ENCODE measurements at regions not wholly inside any gene's neighbourhood (a gene's known extent, or its start where the extent isn't known, plus 50 kb on each side); places are given as distances from the start of the nearest gene placed in this dataset.

- H3K79me2 ChIP-seq (ENCODE audit: insufficient read depth) = no peaks in the 10 kb centered on the region
- H3K9me2 ChIP-seq = no peaks in the 10 kb centered on the region
- POLR2A ChIA-PET = no interaction called here
- TF ChIP-seq NRF1 (IDR thresholded peaks at IDR 0.05; ENCODE audit: low read depth, low read length) (no peak), CHD2 (IDR thresholded peaks at IDR 0.05; ENCODE audit: low read length, partially characterized antibody) (no peak), USF2 (IDR thresholded peaks at IDR 0.05; ENCODE audit: borderline replicate concordance, low read depth, low read length) (no peak), TCF12 (IDR thresholded peaks at IDR 0.05) (no peak), IRF3 (IDR thresholded peaks at IDR 0.05; ENCODE audit: low read depth, low read length) (no peak), GATA2 (CRISPR knock-in tag; IDR thresholded peaks at IDR 0.05) (no peak), ZBTB33 (IDR thresholded peaks at IDR 0.05; ENCODE audit: borderline replicate concordance, low read depth) (no peak), FOXM1 (IDR thresholded peaks at IDR 0.05; ENCODE audit: low read depth) (no peak), FOXJ3 (CRISPR knock-in tag; IDR thresholded peaks at IDR 0.05) (no peak), NFIC (IDR thresholded peaks at IDR 0.05; ENCODE audit: borderline replicate concordance) (no peak), CTCF (IDR thresholded peaks at IDR 0.05) (no peak), MAX (IDR thresholded peaks at IDR 0.05; ENCODE audit: low read depth) (no peak), PBX3 (IDR thresholded peaks at IDR 0.05) (no peak), TEAD4 (IDR thresholded peaks at IDR 0.05; ENCODE audit: borderline replicate concordance, insufficient read depth) (no peak), SIN3A (IDR thresholded peaks at IDR 0.05; ENCODE audit: borderline replicate concordance, low read depth, low read length) (no peak), EP300 (IDR thresholded peaks at IDR 0.05; ENCODE audit: borderline replicate concordance in 1 of 2, low read depth in 1 of 2, low read length in 1 of 2) (no peak), RXRA (IDR thresholded peaks at IDR 0.05; ENCODE audit: borderline replicate concordance, low read depth) (no peak), ELF1 (IDR thresholded peaks at IDR 0.05) (no peak)
- H3K9me3 ChIP-seq = no peaks in the 10 kb centered on the region
- CTCF ChIA-PET = interaction anchor here (0.6 kb wide), 1 partner anchor 437 kb away, joined by 3 read pairs; no protein-coding TSS in a partner anchor
- no peak overlapping the region for H3K4me3 ChIP-seq (ENCODE audit: low read depth in 2 of 2, low read length in 1 of 2)
- no peak overlapping the region for H3K27ac ChIP-seq (ENCODE audit: low read depth in 2 of 2, low read length in 1 of 2)
- 58% methylated on average over 3 of the region's 3 CpGs for WGBS (ENCODE audit: low lambda C conversion rate)
- no peaks in the 10 kb centered on the region for H3F3A ChIP-seq (replicated peaks; ENCODE audit: insufficient read depth)
- H3K9ac ChIP-seq = no peak overlapping the region
- H3K36me3 ChIP-seq (replicated peaks in 1 of 2; ENCODE audit: control insufficient read depth in 1 of 2, insufficient read depth in 2 of 2, low read length in 1 of 2) = no peaks in the 10 kb centered on the region
- H2AFZ ChIP-seq (ENCODE audit: low read depth) = no peak overlapping the region
- H3K4me1 ChIP-seq (ENCODE audit: control insufficient read depth in 1 of 2, insufficient read depth in 2 of 2, low read depth in 1 of 2, low read length in 1 of 2) = no peaks in the 10 kb centered on the region
- no peaks in the 10 kb centered on the region for H3K27me3 ChIP-seq (ENCODE audit: insufficient read depth)
- no peaks in the 10 kb centered on the region for H4K20me1 ChIP-seq (ENCODE audit: insufficient read depth)
- no peak overlapping the region for H3K4me2 ChIP-seq
- DNase-seq = no peak
These were observed 49.9 kb downstream of the CNTN3 start for GRCh38 chr3:74564560-74564959.
